IMR-90 (cell line): ENCODE measurements at regions not wholly inside any gene's neighbourhood (a gene's known extent, or its start where the extent isn't known, plus 50 kb on each side); places are given as distances from the start of the nearest gene placed in this dataset.

Experiments used
- ATAC-seq: fragments of 200-7000 bp; cut with Tn5 transposase; 2 replicates; pipeline ENCODE4 v1.9.1; 2020; ENCODE audit warnings: low read depth, mild to moderate bottlenecking, moderate library complexity
- BruUV-seq: library from RNA; stranded (reverse); fragments of 400-500 nt; replicated peaks from 2 replicates; lab custom pipeline; 2021; lab: Mats Ljungman, UMichigan
- CTCF ChIA-PET: fragments of 300-600 bp; formaldehyde crosslinking; extraction: SDS; loops from one replicate; lab custom pipeline; 2021; ENCODE audit warnings: antibody characterized with exemption; lab: Yijun Ruan, JAX
- POLR2A ChIA-PET: fragments of 300-600 bp; sonication (Branson Sonifier 250); formaldehyde crosslinking; loops from one replicate; lab custom pipeline; 2022; ENCODE audit warnings: antibody characterized with exemption; ENCODE audit not compliant: unreplicated experiment; lab: Charles Lee
- DNase-seq: peaks from one replicate; pipeline ENCODE4 v3.0.0; 2013
- H2AFZ ChIP-seq: replicated peaks from 2 replicates; pipeline ENCODE3; 2013; ENCODE audit warnings: low read length, mild to moderate bottlenecking; ENCODE audit not compliant: poor library complexity
- H2AK5ac ChIP-seq: 2 replicates; pipeline ENCODE4 v1.6.1; 2013; ENCODE audit warnings: low read depth, low read length, inconsistent platforms
- H2AK9ac ChIP-seq: replicated peaks from 2 replicates; pipeline ENCODE3; 2013; ENCODE audit warnings: mild to moderate bottlenecking, low read depth, low read length, moderate library complexity; ENCODE audit not compliant: poor library complexity
- H2BK120ac ChIP-seq: 2 replicates; pipeline ENCODE4 v1.6.1; 2013; ENCODE audit warnings: low read depth, low read length, inconsistent platforms
- H2BK15ac ChIP-seq: 3 replicates; pipeline ENCODE4 v1.6.1; 2013; ENCODE audit warnings: low read depth, low read length, inconsistent platforms
- H2BK20ac ChIP-seq: 2 replicates; pipeline ENCODE4 v1.6.1; 2013; ENCODE audit warnings: low read depth, mild to moderate bottlenecking, inconsistent platforms, low read length, moderate library complexity
- H2BK5ac ChIP-seq: 2 replicates; pipeline ENCODE4 v1.6.1; 2013; ENCODE audit warnings: mild to moderate bottlenecking, low read depth, low read length, inconsistent platforms; ENCODE audit not compliant: poor library complexity, severe bottlenecking
- H3K14ac ChIP-seq: replicated peaks from 2 replicates; pipeline ENCODE4 v1.6.1; 2013; ENCODE audit warnings: low read depth, low read length, inconsistent platforms
- H3K18ac ChIP-seq: 2 replicates; pipeline ENCODE4 v1.6.1; 2013; ENCODE audit warnings: low read depth, low read length, control low read depth
- H3K23ac ChIP-seq: 2 replicates; pipeline ENCODE4 v1.6.1; 2013; ENCODE audit warnings: low read depth, low read length, inconsistent platforms
- H3K27ac ChIP-seq: 2 replicates; pipeline ENCODE4 v1.5.1; 2013; ENCODE audit warnings: mild to moderate bottlenecking, control low read depth, low read length; ENCODE audit not compliant: insufficient read depth
- H3K27me3 ChIP-seq: 2 replicates; pipeline ENCODE4 v1.6.1; 2013; ENCODE audit warnings: low read length; ENCODE audit not compliant: control insufficient read depth, insufficient read depth
- H3K36me3 ChIP-seq: 2 replicates; pipeline ENCODE4 v1.6.1; 2013; ENCODE audit warnings: low read length, mixed read lengths; ENCODE audit not compliant: control insufficient read depth, insufficient read depth
- H3K4ac ChIP-seq: 2 replicates; pipeline ENCODE4 v1.6.1; 2013; ENCODE audit warnings: low read depth, low read length, inconsistent platforms
- H3K4me1 ChIP-seq: 2 replicates; pipeline ENCODE4 v1.6.1; 2013; ENCODE audit warnings: low read length, mixed read lengths; ENCODE audit not compliant: control insufficient read depth, insufficient read depth
- H3K4me2 ChIP-seq: 2 replicates; pipeline ENCODE4 v1.6.1; 2013; ENCODE audit warnings: low read depth, mild to moderate bottlenecking, control low read depth, low read length, moderate library complexity
- H3K4me3 ChIP-seq: 2 replicates; pipeline ENCODE4 v1.5.1; 2013; ENCODE audit warnings: low read depth, mild to moderate bottlenecking, control low read depth, low read length, moderate library complexity; ENCODE audit not compliant: insufficient read depth
- H3K56ac ChIP-seq: 2 replicates; pipeline ENCODE4 v1.6.1; 2013; ENCODE audit warnings: low read length, inconsistent platforms; ENCODE audit not compliant: insufficient read depth; ENCODE audit errors: extremely low read depth
- H3K79me1 ChIP-seq, 2 experiments: 2 replicates each; pipeline ENCODE4 v1.6.1; 2013; ENCODE audit warnings: low read length in 2 of 2, inconsistent platforms in 1 of 2, low read depth in 1 of 2
- H3K9ac ChIP-seq: 2 replicates; pipeline ENCODE4 v1.6.1; 2013; ENCODE audit warnings: low read depth, low read length, control low read depth
- H3K9me1 ChIP-seq: 2 replicates; pipeline ENCODE4 v1.6.1; 2013; ENCODE audit warnings: low read length, inconsistent platforms; ENCODE audit not compliant: insufficient read depth
- H3K9me3 ChIP-seq: 2 replicates; pipeline ENCODE4 v1.6.1; 2013; ENCODE audit warnings: low read length; ENCODE audit not compliant: control insufficient read depth, insufficient read depth
- H4K20me1 ChIP-seq: 2 replicates; pipeline ENCODE4 v1.6.1; 2013; ENCODE audit warnings: low read length, inconsistent platforms; ENCODE audit not compliant: insufficient read depth
- H4K5ac ChIP-seq: 2 replicates; pipeline ENCODE4 v1.6.1; 2013; ENCODE audit warnings: mild to moderate bottlenecking, low read depth, low read length, control low read depth
- H4K8ac ChIP-seq, 2 experiments: 2 replicates each; pipeline ENCODE4 v1.6.1; 2013; ENCODE audit warnings: low read depth in 2 of 2, low read length in 2 of 2, control low read depth in 1 of 2, inconsistent platforms in 1 of 2
- H4K91ac ChIP-seq: 2 replicates; pipeline ENCODE4 v1.6.1; 2013; ENCODE audit warnings: low read depth, low read length, inconsistent platforms; ENCODE audit not compliant: insufficient read depth
- BHLHE40 ChIP-seq: fragments of 150-350 bp; IDR thresholded peaks from 2 replicates; pipeline ENCODE4 v1.6.1; 2016; ENCODE audit warnings: mild to moderate bottlenecking, low read depth, low read length
- CEBPB ChIP-seq: IDR thresholded peaks from 2 replicates; pipeline ENCODE4 v1.6.1; 2012; ENCODE audit warnings: low read depth, low read length, improper control_type of control experiment
- CHD1 ChIP-seq: IDR thresholded peaks from 2 replicates; pipeline ENCODE4 v1.6.1; 2012; ENCODE audit warnings: low read depth, low read length, improper control_type of control experiment
- CTCF ChIP-seq: conservative IDR thresholded peaks from 2 replicates; pipeline ENCODE4 v1.5.1; 2012; ENCODE audit warnings: mild to moderate bottlenecking, low read depth, low read length, improper control_type of control experiment
- ELK1 ChIP-seq: fragments of 150-350 bp; IDR thresholded peaks from 2 replicates; pipeline ENCODE4 v1.6.1; 2016; ENCODE audit warnings: low read depth, mild to moderate bottlenecking, low read length, moderate library complexity, borderline replicate concordance
- FOS ChIP-seq: fragments of 150-350 bp; IDR thresholded peaks from 2 replicates; pipeline ENCODE4 v1.6.1; 2016; ENCODE audit warnings: low read depth, low read length
- MAFK ChIP-seq: IDR thresholded peaks from 2 replicates; pipeline ENCODE4 v1.6.1; 2012; ENCODE audit warnings: low read depth, low read length, improper control_type of control experiment
- MAZ ChIP-seq: IDR thresholded peaks from 2 replicates; pipeline ENCODE4 v1.6.1; 2012; ENCODE audit warnings: low read depth, mild to moderate bottlenecking, low read length, improper control_type of control experiment, moderate library complexity, borderline replicate concordance
- MXI1 ChIP-seq: IDR thresholded peaks from 2 replicates; pipeline ENCODE4 v1.6.1; 2012; ENCODE audit warnings: low read depth, mild to moderate bottlenecking, low read length, moderate library complexity, borderline replicate concordance
- NFE2L2 ChIP-seq: fragments of 150-350 bp; IDR thresholded peaks from 2 replicates; pipeline ENCODE4 v1.6.1; 2016; ENCODE audit warnings: low read depth, mild to moderate bottlenecking, low read length
- RAD21 ChIP-seq: IDR thresholded peaks from 2 replicates; pipeline ENCODE4 v1.6.1; 2012; ENCODE audit warnings: low read length, improper control_type of control experiment
- RCOR1 ChIP-seq: IDR thresholded peaks from 2 replicates; pipeline ENCODE4 v1.6.1; 2012; ENCODE audit warnings: mild to moderate bottlenecking, low read length, improper control_type of control experiment; ENCODE audit not compliant: insufficient replicate concordance
- RFX5 ChIP-seq: IDR thresholded peaks from 2 replicates; pipeline ENCODE4 v1.8.0; 2012; ENCODE audit warnings: low read depth, mild to moderate bottlenecking, low read length, moderate library complexity
- SMC3 ChIP-seq: fragments of 150-350 bp; IDR thresholded peaks from 2 replicates; pipeline ENCODE4 v1.6.1; 2016; ENCODE audit warnings: low read depth, mild to moderate bottlenecking, antibody characterized with exemption, low read length, moderate library complexity
- USF2 ChIP-seq: fragments of 150-350 bp; IDR thresholded peaks from 2 replicates; pipeline ENCODE4 v1.6.1; 2017; ENCODE audit warnings: mild to moderate bottlenecking, antibody characterized with exemption, low read length, low read depth
- WGBS, 2 experiments: methylation state at CpG; one replicate each; pipeline versions ENCODE4 v1.1.5 to v1.1.7; 2013; ENCODE audit warnings: missing lambda C conversion rate in 2 of 2; ENCODE audit not compliant: insufficient read length in 1 of 2; ENCODE audit errors: extremely low coverage in 2 of 2; 5-methylcytosine and 5-hydroxymethylcytosine counted together
- dilution Hi-C: fragments of 300-500 bp; cut with HindIII; formaldehyde crosslinking; loops from one replicate; pipeline ENCODE4 v1.14.3; 2018; ENCODE audit warnings: low sequenced_read_pairs; ENCODE audit not compliant: unreplicated experiment
- in situ Hi-C: fragments of 300-500 bp; cut with MboI; formaldehyde crosslinking; loops from 3 replicates; pipeline ENCODE4 v1.14.3; 2019; ENCODE audit warnings: low sequenced_read_pairs, inconsistent platforms, mixed read lengths
- intact Hi-C: fragments of 100-400 bp; cut with micrococcal nuclease; formaldehyde crosslinking; loops from 2 replicates; pipeline ENCODE4 v1.10.0; 2022

- Histone ChIP-seq H3K4ac (no peak overlapping the region), H4K8ac (no peak overlapping the region), H3K9me1 (no peaks in the 10 kb centered on the region), H2BK20ac (no peak overlapping the region), H2BK5ac (no peak overlapping the region), H3K27me3 (no peaks in the 10 kb centered on the region), H3K9me3 (no peaks in the 10 kb centered on the region), H2BK120ac (no peak overlapping the region), H3K27ac (no peak overlapping the region), H2AFZ (no peak overlapping the region), H3K4me1 (no peaks in the 10 kb centered on the region), H2AK9ac (no peak overlapping the region), H3K36me3 (no peaks in the 10 kb centered on the region), H3K14ac (no peak overlapping the region), H3K79me1 (no peaks in the 10 kb centered on the region), H2BK15ac (no peak overlapping the region), H3K56ac (no peak overlapping the region), H3K18ac (no peak overlapping the region), H2AK5ac (no peak overlapping the region), H4K91ac (no peak overlapping the region), H4K20me1 (no peaks in the 10 kb centered on the region), H3K4me2 (no peak overlapping the region), H3K23ac (no peak overlapping the region), H3K9ac (no peak overlapping the region), H3K4me3 (no peak overlapping the region), H4K5ac (no peak overlapping the region)
- CTCF ChIA-PET: no interaction called here
- in situ Hi-C loops (loop anchor here (25.0 kb wide), 1 partner anchor 1701 kb away; no protein-coding TSS in a partner anchor), dilution Hi-C loops (no loop called here), intact Hi-C loops (no loop called here)
- ATAC-seq (no peak), DNase-seq (no peak)
- whole genome bisulfite sequencing, 2 experiments: no CpG with 5 or more reads among the region's 3 CpGs
- POLR2A ChIA-PET: no interaction called here
- no TSS peak for BruUV-seq
- TF ChIP-seq NFE2L2 (no peak), CEBPB (no peak), BHLHE40 (no peak), CHD1 (no peak), RFX5 (no peak), USF2 (no peak), MAFK (no peak), MXI1 (no peak), MAZ (no peak), CTCF (no peak), RCOR1 (no peak), RAD21 (no peak), ELK1 (no peak), FOS (no peak), SMC3 (no peak)
Measured at GRCh38 chr2:129863350-129863749, 116.1 kb upstream of the RAB6C start.
